Astrocyte (in vitro differentiated cells and primary cell): ENCODE measurements at regions not wholly inside any gene's neighbourhood (a gene's known extent, or its start where the extent isn't known, plus 50 kb on each side); places are given as distances from the start of the nearest gene placed in this dataset.

Experiments used
- DNase-seq: peaks from one replicate; pipeline ENCODE4 v3.0.0-alpha.2; 2010; ENCODE audit warnings: low read depth
- FAIRE-seq: peaks from 2 replicates; lab custom pipeline; 2011; peaks lifted over from hg19 to GRCh38; lab: Jason Lieb, UNC
- H2AFZ ChIP-seq: 2 replicates; pipeline ENCODE4 v1.6.0; 2012; ENCODE audit warnings: low read depth, low read length, inconsistent platforms
- H3K27ac ChIP-seq: 2 replicates; pipeline ENCODE4 v1.5.1; 2011; ENCODE audit warnings: low read depth, low read length, inconsistent platforms
- H3K27me3 ChIP-seq: 2 replicates; pipeline ENCODE4 v1.6.0; 2011; ENCODE audit warnings: low read length, inconsistent platforms; ENCODE audit not compliant: insufficient read depth
- H3K36me3 ChIP-seq: 2 replicates; pipeline ENCODE4 v1.5.1; 2011; ENCODE audit warnings: low read length, inconsistent platforms; ENCODE audit not compliant: insufficient read depth
- H3K4me1 ChIP-seq: 2 replicates; pipeline ENCODE4 v1.5.1; 2011; ENCODE audit warnings: low read length, inconsistent platforms; ENCODE audit not compliant: insufficient read depth
- H3K4me2 ChIP-seq: 2 replicates; pipeline ENCODE4 v1.6.0; 2012; ENCODE audit warnings: low read length, inconsistent platforms
- H3K4me3 ChIP-seq: 2 replicates; pipeline ENCODE4 v1.5.1; 2011; ENCODE audit warnings: low read depth, mild to moderate bottlenecking, low read length, inconsistent platforms; ENCODE audit not compliant: insufficient read depth
- H3K79me2 ChIP-seq: 2 replicates; pipeline ENCODE4 v1.6.0; 2012; ENCODE audit warnings: mild to moderate bottlenecking, low read length, inconsistent platforms; ENCODE audit not compliant: insufficient read depth
- H3K9ac ChIP-seq: 2 replicates; pipeline ENCODE4 v1.6.0; 2012; ENCODE audit warnings: mild to moderate bottlenecking, low read length, inconsistent platforms
- H3K9me3 ChIP-seq: 2 replicates; pipeline ENCODE4 v1.5.1; 2012; ENCODE audit warnings: low read depth, mild to moderate bottlenecking, low read length, inconsistent platforms; ENCODE audit not compliant: insufficient read depth
- H4K20me1 ChIP-seq: 2 replicates; pipeline ENCODE4 v1.6.0; 2012; ENCODE audit warnings: low read length, inconsistent platforms; ENCODE audit not compliant: insufficient read depth
- H3K27ac Mint-ChIP-seq: one replicate; pipeline ENCODE4 v1.8.0; 2021; ENCODE audit warnings: mild to moderate bottlenecking, mixed read lengths; ENCODE audit not compliant: unreplicated experiment
- H3K27me3 Mint-ChIP-seq: one replicate; pipeline ENCODE4 v1.8.0; 2021; ENCODE audit warnings: low read depth, mixed read lengths; ENCODE audit not compliant: unreplicated experiment
- H3K36me3 Mint-ChIP-seq: one replicate; pipeline ENCODE4 v1.8.0; 2021; ENCODE audit warnings: low read depth, mixed read lengths; ENCODE audit not compliant: unreplicated experiment
- H3K4me1 Mint-ChIP-seq: one replicate; pipeline ENCODE4 v1.8.0; 2021; ENCODE audit warnings: low read depth, mixed read lengths; ENCODE audit not compliant: unreplicated experiment
- H3K4me3 Mint-ChIP-seq: one replicate; pipeline ENCODE4 v1.8.0; 2021; ENCODE audit warnings: mild to moderate bottlenecking, moderate library complexity, mixed read lengths; ENCODE audit not compliant: unreplicated experiment
- H3K9me3 Mint-ChIP-seq: one replicate; pipeline ENCODE4 v1.8.0; 2021; ENCODE audit warnings: mild to moderate bottlenecking, mixed read lengths; ENCODE audit not compliant: unreplicated experiment
- CTCF ChIP-seq: IDR thresholded peaks from 2 replicates; pipeline ENCODE4 v1.5.1; 2011; ENCODE audit warnings: low read depth, mild to moderate bottlenecking, inconsistent platforms, low read length, moderate library complexity; ENCODE audit not compliant: insufficient read depth
- EZH2 ChIP-seq: IDR thresholded peaks from 2 replicates; pipeline ENCODE4 v1.6.1; 2012; ENCODE audit warnings: mild to moderate bottlenecking, low read length, inconsistent platforms; ENCODE audit not compliant: insufficient read depth

DNA sequence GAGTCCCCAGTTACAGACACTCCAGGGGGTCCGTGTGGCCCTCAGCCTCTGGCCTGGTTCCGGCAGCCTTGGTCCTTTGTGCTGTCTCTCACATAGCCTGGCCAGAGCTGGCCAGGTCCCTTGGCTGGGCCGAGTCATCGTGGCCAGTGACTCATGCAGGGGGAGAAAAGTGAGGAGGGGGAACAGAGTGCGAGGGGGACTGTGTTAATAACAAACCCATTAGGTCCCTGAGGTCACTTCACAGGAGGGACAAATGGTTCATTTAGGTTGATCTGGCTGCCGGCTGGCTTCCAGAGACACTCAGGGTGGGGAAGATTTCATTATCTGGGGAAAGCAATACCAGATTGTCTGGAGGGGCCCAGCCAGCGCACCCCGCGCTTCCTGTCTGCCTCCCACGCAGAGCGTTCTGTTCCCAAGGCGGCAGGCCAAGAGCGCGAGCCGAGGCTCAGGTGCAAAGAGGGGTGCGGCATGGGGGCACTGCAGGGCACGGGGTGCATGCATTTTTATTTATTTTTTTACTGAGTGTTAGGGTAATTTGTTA is 223.1 kb downstream of the SEC14L1 start:
- peaks cover 12% of the 10 kb centered on the region for H4K20me1 ChIP-seq
- no peak for TF ChIP-seq EZH2
- TF ChIP-seq CTCF: no peak
- H3K9me3 ChIP-seq: no peaks in the 10 kb centered on the region
- Mint-ChIP-seq H3K27me3 (no peaks in the 10 kb centered on the region), H3K4me3 (peak overlapping the region; percentile 72), H3K4me1 (peaks cover 45% of the 10 kb centered on the region), H3K27ac (peak overlapping the region; percentile 85), H3K36me3 (peaks cover 2% of the 10 kb centered on the region), H3K9me3 (no peaks in the 10 kb centered on the region)
- H3K79me2 ChIP-seq: peaks cover 34% of the 10 kb centered on the region
- peaks cover 41% of the 10 kb centered on the region for H3K4me1 ChIP-seq
- H3K36me3 ChIP-seq: no peaks in the 10 kb centered on the region
- no peaks in the 10 kb centered on the region for H3K27me3 ChIP-seq
- H3K4me3 ChIP-seq: no peak overlapping the region
- peak overlapping the region; percentile 55 for H3K4me2 ChIP-seq
- H3K27ac ChIP-seq: peak overlapping the region; percentile 35
- no peak for FAIRE-seq
- DNase-seq: peak; percentile 67
- no peak overlapping the region for H2AFZ ChIP-seq
- H3K9ac ChIP-seq: peak overlapping the region; percentile 51

- Histone ChIP-seq H3K4me2 (peak overlapping the region; percentile 55), H3K4me1 (peaks cover 41% of the 10 kb centered on the region), H3K9me3 (no peaks in the 10 kb centered on the region), H4K20me1 (peaks cover 11% of the 10 kb centered on the region), H3K27me3 (no peaks in the 10 kb centered on the region), H3K9ac (no peak overlapping the region), H2AFZ (no peak overlapping the region), H3K36me3 (no peaks in the 10 kb centered on the region), H3K79me2 (peaks cover 37% of the 10 kb centered on the region), H3K27ac (peak overlapping the region; percentile 35), H3K4me3 (no peak overlapping the region)
- Mint-ChIP-seq H3K27ac (peak overlapping the region; percentile 53), H3K4me1 (peaks cover 45% of the 10 kb centered on the region), H3K9me3 (peaks cover 1% of the 10 kb centered on the region), H3K36me3 (peaks cover 2% of the 10 kb centered on the region), H3K27me3 (no peaks in the 10 kb centered on the region), H3K4me3 (peak overlapping the region; percentile 37)
- DNase-seq: no peak
- no peak for FAIRE-seq
- TF ChIP-seq CTCF (no peak), EZH2 (no peak)
These were observed 223.7 kb downstream of the SEC14L1 start for GRCh38 chr17:77364381-77364911.

GRCh38 chr17:77364941-77365583 is 224.3 kb downstream of the SEC14L1 start:
- DNase-seq (no peak), FAIRE-seq (no peak)
- Mint-ChIP-seq H3K9me3 (peaks cover 1% of the 10 kb centered on the region), H3K4me1 (peaks cover 45% of the 10 kb centered on the region), H3K27me3 (no peaks in the 10 kb centered on the region), H3K36me3 (peaks cover 2% of the 10 kb centered on the region), H3K27ac (peak overlapping the region; percentile 85), H3K4me3 (no peak overlapping the region)
- peak overlapping the region; percentile 86 for H3K27ac ChIP-seq
- peak overlapping the region; percentile 75 for H3K9ac ChIP-seq
- H4K20me1 ChIP-seq: peaks cover 11% of the 10 kb centered on the region
- no peaks in the 10 kb centered on the region for H3K27me3 ChIP-seq
- peaks cover 41% of the 10 kb centered on the region for H3K4me1 ChIP-seq
- peak overlapping the region; percentile 35 for H2AFZ ChIP-seq
- H3K79me2 ChIP-seq: peaks cover 42% of the 10 kb centered on the region
- H3K4me2 ChIP-seq: peak overlapping the region; percentile 71
- TF ChIP-seq CTCF (no peak), EZH2 (no peak)
- peak overlapping the region; percentile 15 for H3K4me3 ChIP-seq
- H3K36me3 ChIP-seq: no peaks in the 10 kb centered on the region
- no peaks in the 10 kb centered on the region for H3K9me3 ChIP-seq
